ENCODE measurements at regions not wholly inside any gene's neighbourhood (a gene's known extent, or its start where the extent isn't known, plus 50 kb on each side); places are given as distances from the start of the nearest gene placed in this dataset.

- TF ChIP-seq, protein P1, sequence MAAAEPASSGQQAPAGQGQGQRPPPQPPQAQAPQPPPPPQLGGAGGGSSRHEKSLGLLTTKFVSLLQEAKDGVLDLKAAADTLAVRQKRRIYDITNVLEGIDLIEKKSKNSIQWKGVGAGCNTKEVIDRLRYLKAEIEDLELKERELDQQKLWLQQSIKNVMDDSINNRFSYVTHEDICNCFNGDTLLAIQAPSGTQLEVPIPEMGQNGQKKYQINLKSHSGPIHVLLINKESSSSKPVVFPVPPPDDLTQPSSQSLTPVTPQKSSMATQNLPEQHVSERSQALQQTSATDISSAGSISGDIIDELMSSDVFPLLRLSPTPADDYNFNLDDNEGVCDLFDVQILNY (CRISPR knock-in tag; IDR thresholded peaks at IDR 0.05) = no peak
- TF ChIP-seq CTCF (IDR thresholded peaks at IDR 0.05) = no peak
- TF ChIP-seq ATF3 (CRISPR knock-in tag; conservative IDR thresholded peaks at IDR 0.05) = no peak
- TF ChIP-seq ETV6 (CRISPR knock-in tag; IDR thresholded peaks at IDR 0.05) = no peak
- TF ChIP-seq FOXP1 (CRISPR knock-in tag; IDR thresholded peaks at IDR 0.05; ENCODE audit: borderline replicate concordance) = no peak
- TF ChIP-seq CBFB (CRISPR knock-in tag; IDR thresholded peaks at IDR 0.05; ENCODE audit: low read depth) = no peak
- TF ChIP-seq IRF2 (CRISPR knock-in tag; IDR thresholded peaks at IDR 0.05; ENCODE audit: borderline replicate concordance, low read depth) = no peak
- no peak for TF ChIP-seq HMGXB4 (CRISPR knock-in tag; IDR thresholded peaks at IDR 0.05)
- no peak for TF ChIP-seq SP1 (CRISPR knock-in tag; conservative IDR thresholded peaks at IDR 0.05)
- TF ChIP-seq, protein P2, sequence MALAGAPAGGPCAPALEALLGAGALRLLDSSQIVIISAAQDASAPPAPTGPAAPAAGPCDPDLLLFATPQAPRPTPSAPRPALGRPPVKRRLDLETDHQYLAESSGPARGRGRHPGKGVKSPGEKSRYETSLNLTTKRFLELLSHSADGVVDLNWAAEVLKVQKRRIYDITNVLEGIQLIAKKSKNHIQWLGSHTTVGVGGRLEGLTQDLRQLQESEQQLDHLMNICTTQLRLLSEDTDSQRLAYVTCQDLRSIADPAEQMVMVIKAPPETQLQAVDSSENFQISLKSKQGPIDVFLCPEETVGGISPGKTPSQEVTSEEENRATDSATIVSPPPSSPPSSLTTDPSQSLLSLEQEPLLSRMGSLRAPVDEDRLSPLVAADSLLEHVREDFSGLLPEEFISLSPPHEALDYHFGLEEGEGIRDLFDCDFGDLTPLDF (CRISPR knock-in tag; IDR thresholded peaks at IDR 0.05) = no peak
- TF ChIP-seq, protein P3, sequence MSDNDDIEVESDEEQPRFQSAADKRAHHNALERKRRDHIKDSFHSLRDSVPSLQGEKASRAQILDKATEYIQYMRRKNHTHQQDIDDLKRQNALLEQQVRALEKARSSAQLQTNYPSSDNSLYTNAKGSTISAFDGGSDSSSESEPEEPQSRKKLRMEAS (CRISPR knock-in tag; IDR thresholded peaks at IDR 0.05) = no peak
- no peak for TF ChIP-seq USF1 (CRISPR knock-in tag; IDR thresholded peaks at IDR 0.05)
- TF ChIP-seq GTF2I (CRISPR knock-in tag; conservative IDR thresholded peaks at IDR 0.05) = no peak
- TF ChIP-seq, protein P4, sequence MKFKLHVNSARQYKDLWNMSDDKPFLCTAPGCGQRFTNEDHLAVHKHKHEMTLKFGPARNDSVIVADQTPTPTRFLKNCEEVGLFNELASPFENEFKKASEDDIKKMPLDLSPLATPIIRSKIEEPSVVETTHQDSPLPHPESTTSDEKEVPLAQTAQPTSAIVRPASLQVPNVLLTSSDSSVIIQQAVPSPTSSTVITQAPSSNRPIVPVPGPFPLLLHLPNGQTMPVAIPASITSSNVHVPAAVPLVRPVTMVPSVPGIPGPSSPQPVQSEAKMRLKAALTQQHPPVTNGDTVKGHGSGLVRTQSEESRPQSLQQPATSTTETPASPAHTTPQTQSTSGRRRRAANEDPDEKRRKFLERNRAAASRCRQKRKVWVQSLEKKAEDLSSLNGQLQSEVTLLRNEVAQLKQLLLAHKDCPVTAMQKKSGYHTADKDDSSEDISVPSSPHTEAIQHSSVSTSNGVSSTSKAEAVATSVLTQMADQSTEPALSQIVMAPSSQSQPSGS (CRISPR knock-in tag; IDR thresholded peaks at IDR 0.05; ENCODE audit: borderline replicate concordance, low read depth) = no peak
These were observed 225.8 kb upstream of the SOX5 start for GRCh38 chr12:24175284-24175683.

Data from WTC11 (cell line).